Activated CD4-positive, alpha-beta T cell treated with anti-CD3 and anti-CD28 coated beads for 36 hours (primary cell): ENCODE measurements at regions not wholly inside any gene's neighbourhood (a gene's known extent, or its start where the extent isn't known, plus 50 kb on each side); places are given as distances from the start of the nearest gene placed in this dataset.
"Not testable (repeated sequence)": the region's sequence is repeated elsewhere in the genome, so short reads cannot be mapped to it uniquely, and the experiment has no call there.

Source experiments
- ATAC-seq: fragments of 200-7000 bp; cut with Tn5 transposase; one replicate; pipeline ENCODE4 v1.10.0; 2021; ENCODE audit warnings: mild to moderate bottlenecking, moderate library complexity
- CTCF ChIA-PET: fragments of 350-600 bp; sonication (Branson Sonifier 250); formaldehyde crosslinking; loops from one replicate; lab custom pipeline; 2021; ENCODE audit warnings: antibody characterized with exemption; lab: Charles Lee
- POLR2A ChIA-PET: fragments of 350-600 bp; sonication (Branson Sonifier 250); formaldehyde crosslinking; loops from one replicate; lab custom pipeline; 2021; ENCODE audit warnings: antibody characterized with exemption, inconsistent platforms; lab: Charles Lee
- DNase-seq: peaks from one replicate; pipeline ENCODE4 v3.0.0-alpha.2; 2020
- H3K27ac Mint-ChIP-seq: one replicate; pipeline ENCODE4 v1.8.0; 2021; ENCODE audit warnings: mixed read lengths
- H3K27me3 Mint-ChIP-seq: one replicate; pipeline ENCODE4 v1.8.0; 2021; ENCODE audit warnings: mixed read lengths
- H3K36me3 Mint-ChIP-seq: one replicate; pipeline ENCODE4 v1.8.0; 2021; ENCODE audit warnings: low read depth, mixed read lengths
- H3K4me1 Mint-ChIP-seq: one replicate; pipeline ENCODE4 v1.8.0; 2021; ENCODE audit warnings: mixed read lengths
- H3K4me3 Mint-ChIP-seq: one replicate; pipeline ENCODE4 v1.8.0; 2021; ENCODE audit warnings: mild to moderate bottlenecking, moderate library complexity, mixed read lengths
- H3K9me3 Mint-ChIP-seq: one replicate; pipeline ENCODE4 v1.8.0; 2021; ENCODE audit warnings: low read depth, mixed read lengths
- intact Hi-C, 2 experiments: fragments of 100-400 bp; cut with DNase I in 1 of 2; cut with micrococcal nuclease in 1 of 2; formaldehyde crosslinking; loops; one replicate each; pipeline versions ENCODE4 v1.14.2 to v1.15.1; 2022 to 2024; cut with DNase I, micrococcal nuclease

- DNase-seq, POLR2A ChIA-PET, intact Hi-C loops, H3K36me3 Mint-ChIP-seq, CTCF ChIA-PET, H3K9me3 Mint-ChIP-seq, H3K27ac Mint-ChIP-seq, H3K4me3 Mint-ChIP-seq, H3K27me3 Mint-ChIP-seq, H3K4me1 Mint-ChIP-seq: not testable (repeated sequence)
- ATAC-seq = peak; percentile 30
Observed at GRCh38 chr2:87603418-87604278, 144.2 kb upstream of the PLGLB2 start.

- H3K36me3 Mint-ChIP-seq, CTCF ChIA-PET, H3K9me3 Mint-ChIP-seq, ATAC-seq, DNase-seq, intact Hi-C loops, H3K27ac Mint-ChIP-seq, H3K4me3 Mint-ChIP-seq, POLR2A ChIA-PET, H3K4me1 Mint-ChIP-seq, H3K27me3 Mint-ChIP-seq: not testable (repeated sequence)
Observed at GRCh38 chr2:87604279-87604818, 143.5 kb upstream of the PLGLB2 start.

GRCh38 chr2:87604980-87605379, 142.9 kb upstream of the PLGLB2 start:
- H3K4me1 Mint-ChIP-seq, POLR2A ChIA-PET, DNase-seq, H3K27me3 Mint-ChIP-seq, H3K9me3 Mint-ChIP-seq, H3K27ac Mint-ChIP-seq, CTCF ChIA-PET, H3K36me3 Mint-ChIP-seq, ATAC-seq, intact Hi-C loops, H3K4me3 Mint-ChIP-seq: not testable (repeated sequence)

- H3K27ac Mint-ChIP-seq, DNase-seq, POLR2A ChIA-PET, H3K9me3 Mint-ChIP-seq, H3K36me3 Mint-ChIP-seq, intact Hi-C loops, ATAC-seq, CTCF ChIA-PET, H3K4me3 Mint-ChIP-seq, H3K4me1 Mint-ChIP-seq, H3K27me3 Mint-ChIP-seq: not testable (repeated sequence)
Observed at GRCh38 chr2:87608377-87609166, 139.3 kb upstream of the PLGLB2 start.

- H3K9me3 Mint-ChIP-seq, DNase-seq, POLR2A ChIA-PET, H3K36me3 Mint-ChIP-seq, CTCF ChIA-PET, H3K27me3 Mint-ChIP-seq, ATAC-seq, H3K4me1 Mint-ChIP-seq, intact Hi-C loops, H3K4me3 Mint-ChIP-seq, H3K27ac Mint-ChIP-seq: not testable (repeated sequence)
Observed at GRCh38 chr2:87610974-87611373, 136.9 kb upstream of the PLGLB2 start.

- H3K4me1 Mint-ChIP-seq, intact Hi-C loops, H3K4me3 Mint-ChIP-seq, POLR2A ChIA-PET, H3K27me3 Mint-ChIP-seq, DNase-seq, H3K27ac Mint-ChIP-seq, CTCF ChIA-PET, H3K9me3 Mint-ChIP-seq, H3K36me3 Mint-ChIP-seq, ATAC-seq: not testable (repeated sequence)
Observed at GRCh38 chr2:87611416-87611815, 136.5 kb upstream of the PLGLB2 start.

GRCh38 chr2:87611956-87612355, 135.9 kb upstream of the PLGLB2 start:
- not testable (repeated sequence) for H3K4me1 Mint-ChIP-seq

GRCh38 chr2:87614829-87615434, 133.0 kb upstream of the PLGLB2 start:
- H3K36me3 Mint-ChIP-seq, intact Hi-C loops, ATAC-seq, H3K4me1 Mint-ChIP-seq, H3K27ac Mint-ChIP-seq, H3K4me3 Mint-ChIP-seq, CTCF ChIA-PET, POLR2A ChIA-PET, DNase-seq, H3K27me3 Mint-ChIP-seq, H3K9me3 Mint-ChIP-seq: not testable (repeated sequence)

More at GRCh38 chr2:87611956-87612355, 135.9 kb upstream of the PLGLB2 start:
- intact Hi-C loops, H3K27ac Mint-ChIP-seq, H3K36me3 Mint-ChIP-seq, ATAC-seq, CTCF ChIA-PET, POLR2A ChIA-PET, DNase-seq, H3K27me3 Mint-ChIP-seq, H3K4me3 Mint-ChIP-seq, H3K9me3 Mint-ChIP-seq: not testable (repeated sequence)

GRCh38 chr2:87619121-87619520, 128.8 kb upstream of the PLGLB2 start:
- intact Hi-C loops, H3K4me1 Mint-ChIP-seq, H3K36me3 Mint-ChIP-seq, CTCF ChIA-PET, H3K9me3 Mint-ChIP-seq, ATAC-seq, DNase-seq, H3K27me3 Mint-ChIP-seq, H3K4me3 Mint-ChIP-seq, POLR2A ChIA-PET, H3K27ac Mint-ChIP-seq: not testable (repeated sequence)

- DNase-seq, H3K4me1 Mint-ChIP-seq, POLR2A ChIA-PET, H3K27me3 Mint-ChIP-seq, H3K4me3 Mint-ChIP-seq, ATAC-seq, H3K36me3 Mint-ChIP-seq, intact Hi-C loops, H3K9me3 Mint-ChIP-seq, CTCF ChIA-PET, H3K27ac Mint-ChIP-seq: not testable (repeated sequence)
Observed at GRCh38 chr2:87621139-87621538, 126.7 kb upstream of the PLGLB2 start.

GRCh38 chr2:87622720-87623119, 125.2 kb upstream of the PLGLB2 start:
- H3K4me3 Mint-ChIP-seq = not testable (repeated sequence)

More at GRCh38 chr2:87622720-87623119, 125.2 kb upstream of the PLGLB2 start:
- ATAC-seq, DNase-seq, intact Hi-C loops, H3K27me3 Mint-ChIP-seq, POLR2A ChIA-PET, H3K27ac Mint-ChIP-seq, H3K36me3 Mint-ChIP-seq, H3K4me1 Mint-ChIP-seq, H3K9me3 Mint-ChIP-seq, CTCF ChIA-PET: not testable (repeated sequence)
